Naive thymus-derived CD4-positive, alpha-beta T cell (primary cell): ENCODE measurements at regions not wholly inside any gene's neighbourhood (a gene's known extent, or its start where the extent isn't known, plus 50 kb on each side); places are given as distances from the start of the nearest gene placed in this dataset.

ENCODE experiments used
- ATAC-seq: fragments of 150-1000 bp; cut with Tn5 transposase; 2 replicates; pipeline ENCODE4 v1.10.0; 2021; ENCODE audit warnings: mild to moderate bottlenecking, moderate library complexity
- CTCF ChIA-PET: fragments of 350-600 bp; sonication (Branson Sonifier 250); formaldehyde crosslinking; loops from one replicate; lab custom pipeline; 2021; ENCODE audit warnings: antibody characterized with exemption; lab: Charles Lee
- POLR2A ChIA-PET: fragments of 350-600 bp; sonication (Branson Sonifier 250); formaldehyde crosslinking; loops from one replicate; lab custom pipeline; 2021; ENCODE audit warnings: antibody characterized with exemption, inconsistent platforms; lab: Charles Lee
- DNase-seq, 9 donors: peaks; one replicate each; pipeline versions ENCODE4 v3.0.0 to v3.0.0-alpha.2; 2020 to 2022; ENCODE audit warnings: mixed read lengths in 1 of 9
- H3K27ac ChIP-seq: one replicate; pipeline ENCODE4 v1.7.0; 2013; ENCODE audit warnings: mild to moderate bottlenecking, low read depth, low read length, moderate library complexity
- H3K27me3 ChIP-seq, 2 donors: one replicate each; pipeline ENCODE4 v1.7.0; 2013; ENCODE audit warnings: low read length in 2 of 2, mild to moderate bottlenecking in 2 of 2, moderate library complexity in 2 of 2; ENCODE audit not compliant: control insufficient read depth in 2 of 2, insufficient read depth in 2 of 2
- H3K36me3 ChIP-seq, 3 experiments: 1 replicate in 2 of 3; 2 replicates in 1 of 3; pipeline ENCODE4 v1.7.0; 2013; ENCODE audit warnings: low read length in 3 of 3, mild to moderate bottlenecking in 3 of 3, moderate library complexity in 1 of 3; ENCODE audit not compliant: insufficient read depth in 3 of 3, control insufficient read depth in 2 of 3
- H3K4me1 ChIP-seq, 2 donors: one replicate each; pipeline ENCODE4 v1.7.0; 2013; ENCODE audit warnings: low read length in 2 of 2, mild to moderate bottlenecking in 2 of 2, moderate library complexity in 1 of 2; ENCODE audit not compliant: control insufficient read depth in 2 of 2, insufficient read depth in 2 of 2
- H3K4me3 ChIP-seq: 2 replicates; pipeline ENCODE4 v1.7.0; 2013; ENCODE audit warnings: mild to moderate bottlenecking, low read length
- H3K9me3 ChIP-seq, 3 experiments: 1 replicate in 2 of 3; 2 replicates in 1 of 3; pipeline ENCODE4 v1.7.0; 2013; ENCODE audit warnings: low read length in 3 of 3; ENCODE audit not compliant: control insufficient read depth in 2 of 3
- H3K27ac Mint-ChIP-seq, 9 donors: one replicate each; pipeline ENCODE4 v1.8.0; 2020 to 2022; ENCODE audit warnings: mixed read lengths in 9 of 9, mild to moderate bottlenecking in 8 of 9, moderate library complexity in 5 of 9, inconsistent platforms in 2 of 9
- H3K27me3 Mint-ChIP-seq, 5 donors: one replicate each; pipeline ENCODE4 v1.8.0; 2021 to 2022; ENCODE audit warnings: mixed read lengths in 5 of 5, mild to moderate bottlenecking in 1 of 5
- H3K36me3 Mint-ChIP-seq, 5 donors: one replicate each; pipeline ENCODE4 v1.8.0; 2020 to 2022; ENCODE audit warnings: mixed read lengths in 5 of 5, mild to moderate bottlenecking in 3 of 5, inconsistent platforms in 1 of 5
- H3K4me1 Mint-ChIP-seq, 7 donors: one replicate each; pipeline ENCODE4 v1.8.0; 2020 to 2022; ENCODE audit warnings: mixed read lengths in 7 of 7, mild to moderate bottlenecking in 3 of 7, inconsistent platforms in 1 of 7
- H3K4me3 Mint-ChIP-seq, 10 donors: one replicate each; pipeline ENCODE4 v1.8.0; 2020 to 2022; ENCODE audit warnings: mild to moderate bottlenecking in 10 of 10, mixed read lengths in 10 of 10, moderate library complexity in 6 of 10, inconsistent platforms in 2 of 10
- H3K9me3 Mint-ChIP-seq, 11 donors: one replicate each; pipeline ENCODE4 v1.8.0; 2020 to 2022; ENCODE audit warnings: mixed read lengths in 11 of 11, mild to moderate bottlenecking in 4 of 11, inconsistent platforms in 1 of 11, moderate library complexity in 1 of 11
- intact Hi-C, 2 donors: fragments of 100-400 bp; cut with micrococcal nuclease; formaldehyde crosslinking; loops; one replicate each; pipeline ENCODE4 v1.15.1; 2023

- peaks cover 0 to 8% (median 4%) of the 10 kb centered on the region in 5 donors for H3K27me3 Mint-ChIP-seq
- peaks cover 0 to 2% (median 0%) of the 10 kb centered on the region in 11 donors for H3K9me3 Mint-ChIP-seq
- ChIA-PET POLR2A (no interaction called here), CTCF (no interaction called here)
- H3K36me3 Mint-ChIP-seq, result peaks cover 0 to 2% (median 0%) of the 10 kb centered on the region in 5 donors
- no peaks in the 10 kb centered on the region for H3K4me1 ChIP-seq
- H3K4me3 ChIP-seq, result no peak overlapping the region
- DNase-seq (no peak), ATAC-seq (no peak)
- H3K4me1 Mint-ChIP-seq, result peaks cover 0 to 15% (median 8%) of the 10 kb centered on the region in 7 donors
- intact Hi-C loops, result no loop called here
- no peaks in the 10 kb centered on the region for H3K9me3 ChIP-seq
- no peak overlapping the region for H3K27ac Mint-ChIP-seq
- no peak overlapping the region for H3K27ac ChIP-seq
- no peaks in the 10 kb centered on the region for H3K36me3 ChIP-seq
- no peak overlapping the region for H3K4me3 Mint-ChIP-seq
- no peaks in the 10 kb centered on the region for H3K27me3 ChIP-seq
Measured at GRCh38 chr18:73950116-73950700, 197.4 kb downstream of the FBXO15 start.

- H3K36me3 ChIP-seq, result no peaks in the 10 kb centered on the region
- Mint-ChIP-seq H3K4me3 (no peak overlapping the region), H3K36me3 (peaks cover 0 to 2% (median 0%) of the 10 kb centered on the region in 5 donors), H3K27ac (no peak overlapping the region), H3K4me1 (peaks cover 0 to 9% (median 6%) of the 10 kb centered on the region in 7 donors), H3K27me3 (peaks cover 0 to 8% (median 4%) of the 10 kb centered on the region in 5 donors), H3K9me3 (peaks cover 0 to 2% (median 0%) of the 10 kb centered on the region in 11 donors)
- intact Hi-C loops, result no loop called here
- ChIA-PET POLR2A (no interaction called here), CTCF (no interaction called here)
- DNase-seq, result no peak
- H3K4me3 ChIP-seq, result no peak overlapping the region
- H3K27ac ChIP-seq, result no peak overlapping the region
- H3K27me3 ChIP-seq, result no peaks in the 10 kb centered on the region
- H3K4me1 ChIP-seq, result no peaks in the 10 kb centered on the region
- ATAC-seq, result no peak
- H3K9me3 ChIP-seq, result no peaks in the 10 kb centered on the region
Measured at GRCh38 chr18:73948497-73948896, 199.1 kb downstream of the FBXO15 start.

DNA sequence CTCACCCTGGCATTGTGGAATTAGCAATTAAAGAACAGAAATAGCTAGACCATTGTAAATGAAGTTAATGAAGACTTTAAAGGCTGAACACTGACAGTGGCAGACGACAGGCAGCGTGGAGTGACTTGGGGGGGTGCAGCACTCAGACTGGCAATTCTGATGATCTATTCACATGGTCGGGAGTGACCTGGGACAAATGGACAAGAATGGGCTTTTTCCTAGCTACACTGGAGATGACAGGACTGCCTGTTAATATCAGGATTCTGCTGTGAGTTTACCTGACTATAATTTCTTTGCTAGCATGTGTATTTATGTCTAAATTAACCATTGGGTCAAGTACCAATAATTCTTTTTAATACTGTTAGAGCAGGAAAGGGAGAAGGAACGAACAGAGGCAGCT is 199.6 kb downstream of the FBXO15 start:
- peaks cover 0 to 8% (median 4%) of the 10 kb centered on the region in 5 donors for H3K27me3 Mint-ChIP-seq
- H3K4me1 ChIP-seq, result no peaks in the 10 kb centered on the region
- ATAC-seq (no peak), DNase-seq (no peak)
- no peaks in the 10 kb centered on the region for H3K9me3 ChIP-seq
- H3K9me3 Mint-ChIP-seq, result peaks cover 0 to 2% (median 0%) of the 10 kb centered on the region in 11 donors
- no peak overlapping the region for H3K27ac ChIP-seq
- intact Hi-C loops, result no loop called here
- H3K36me3 Mint-ChIP-seq, result peaks cover 0 to 2% (median 0%) of the 10 kb centered on the region in 5 donors
- H3K27me3 ChIP-seq, result no peaks in the 10 kb centered on the region
- no peak overlapping the region for H3K4me3 Mint-ChIP-seq
- no peaks in the 10 kb centered on the region for H3K36me3 ChIP-seq
- H3K27ac Mint-ChIP-seq, result no peak overlapping the region
- ChIA-PET POLR2A (no interaction called here), CTCF (no interaction called here)
- H3K4me3 ChIP-seq, result no peak overlapping the region
- peaks cover 0 to 9% (median 6%) of the 10 kb centered on the region in 7 donors for H3K4me1 Mint-ChIP-seq

DNA sequence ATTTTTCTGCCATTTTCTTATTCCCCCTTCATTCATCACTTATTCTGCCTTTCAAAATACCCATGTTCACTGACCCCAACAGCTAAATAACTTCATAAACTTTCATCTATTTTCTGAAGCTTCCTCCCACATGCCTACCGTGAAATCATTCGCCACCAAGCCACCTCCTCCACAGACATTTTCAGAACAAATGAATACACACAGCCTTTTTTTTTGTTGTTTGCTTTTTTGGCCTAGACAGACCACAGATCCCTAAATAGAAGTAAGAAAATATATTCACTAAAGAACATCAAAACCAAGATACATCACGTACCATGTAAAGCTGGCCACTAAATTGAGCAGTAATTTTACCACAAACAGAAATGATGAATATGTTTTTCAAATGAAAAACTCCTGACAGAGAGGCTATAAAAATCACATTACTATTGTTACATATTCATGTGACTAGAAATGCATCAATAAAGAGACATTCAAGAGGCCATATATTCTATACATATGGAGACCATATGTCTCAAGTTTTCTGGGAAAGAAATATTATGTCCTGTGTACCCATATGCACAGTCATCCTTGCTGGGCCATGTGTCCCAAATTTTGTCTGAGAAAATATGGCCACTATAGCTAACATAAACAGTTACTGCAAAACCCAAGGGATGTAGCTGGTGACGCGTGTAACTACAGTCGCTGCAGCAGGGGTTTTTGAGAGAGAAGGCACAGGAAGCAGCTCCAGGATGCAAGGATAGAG is 200.3 kb downstream of the FBXO15 start:
- Mint-ChIP-seq H3K4me3 (no peak overlapping the region), H3K9me3 (peaks cover 0 to 2% (median 0%) of the 10 kb centered on the region in 11 donors), H3K36me3 (peaks cover 0 to 2% (median 0%) of the 10 kb centered on the region in 5 donors), H3K27me3 (peaks cover 0 to 7% (median 2%) of the 10 kb centered on the region in 5 donors), H3K4me1 (peaks cover 0 to 4% (median under 1%) of the 10 kb centered on the region in 7 donors), H3K27ac (no peak overlapping the region)
- ChIA-PET CTCF (interaction anchor here (0.6 kb wide), 1 partner anchor 445 kb away, joined by 4 read pairs; no protein-coding TSS in a partner anchor), POLR2A (no interaction called here)
- intact Hi-C loops, result no loop called here
- no peaks in the 10 kb centered on the region for H3K36me3 ChIP-seq
- no peak overlapping the region for H3K27ac ChIP-seq
- DNase-seq (no peak), ATAC-seq (no peak)
- H3K9me3 ChIP-seq, result no peaks in the 10 kb centered on the region
- no peak overlapping the region for H3K4me3 ChIP-seq
- H3K4me1 ChIP-seq, result no peaks in the 10 kb centered on the region
- no peaks in the 10 kb centered on the region for H3K27me3 ChIP-seq

GRCh38 chr18:73945130-73945792 is 202.4 kb downstream of the FBXO15 start:
- no peaks in the 10 kb centered on the region for H3K36me3 ChIP-seq
- no peak overlapping the region for H3K27ac ChIP-seq
- Mint-ChIP-seq H3K4me3 (no peak overlapping the region), H3K9me3 (peaks cover 0 to 2% (median 0%) of the 10 kb centered on the region in 11 donors), H3K4me1 (no peaks in the 10 kb centered on the region), H3K27ac (peak overlapping the region in 1 of 9 donors; percentile 43), H3K36me3 (peaks cover 0 to 2% (median 0%) of the 10 kb centered on the region in 5 donors), H3K27me3 (peaks cover 0 to 14% (median under 1%) of the 10 kb centered on the region in 5 donors)
- H3K9me3 ChIP-seq, result no peaks in the 10 kb centered on the region
- CTCF ChIA-PET, result no interaction called here
- POLR2A ChIA-PET, result no interaction called here
- ATAC-seq, result peak; percentile 34
- H3K4me1 ChIP-seq, result no peaks in the 10 kb centered on the region
- intact Hi-C loops, result no loop called here
- DNase-seq, result no peak
- no peak overlapping the region for H3K4me3 ChIP-seq
- no peaks in the 10 kb centered on the region for H3K27me3 ChIP-seq

DNA sequence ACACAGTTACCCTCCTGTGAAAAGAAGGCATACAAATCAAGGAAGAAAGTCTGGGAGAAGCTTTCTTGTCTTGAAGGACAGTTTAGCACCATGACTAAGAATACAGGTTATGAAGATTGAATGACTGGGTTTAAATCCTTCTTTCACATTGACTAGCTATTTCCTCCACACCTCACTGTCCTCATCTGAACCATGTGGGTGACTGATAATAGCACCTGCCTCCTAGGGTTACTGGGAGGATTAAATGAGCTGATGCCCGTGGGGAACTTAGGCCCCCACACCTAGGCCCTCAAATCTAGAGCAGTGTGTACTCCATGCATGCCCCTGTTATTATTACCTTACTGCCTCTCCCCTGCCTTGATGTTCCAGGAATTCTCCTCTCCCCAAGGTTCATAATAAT is 202.9 kb downstream of the FBXO15 start:
- H3K4me1 Mint-ChIP-seq, result peaks cover 0 to under 1% (median 0%) of the 10 kb centered on the region in 7 donors
- Histone ChIP-seq H3K4me3 (no peak overlapping the region), H3K27me3 (no peaks in the 10 kb centered on the region), H3K36me3 (no peaks in the 10 kb centered on the region), H3K9me3 (no peaks in the 10 kb centered on the region), H3K27ac (no peak overlapping the region), H3K4me1 (no peaks in the 10 kb centered on the region)
- peaks cover 0 to 20% (median 4%) of the 10 kb centered on the region in 5 donors for H3K27me3 Mint-ChIP-seq
- intact Hi-C loops, result no loop called here
- peaks cover 0 to 2% (median 0%) of the 10 kb centered on the region in 11 donors for H3K9me3 Mint-ChIP-seq
- H3K36me3 Mint-ChIP-seq, result peaks cover 0 to 2% (median 0%) of the 10 kb centered on the region in 5 donors
- no peak overlapping the region for H3K4me3 Mint-ChIP-seq
- CTCF ChIA-PET, result no interaction called here
- peak overlapping the region in 1 of 9 donors; percentile 43 for H3K27ac Mint-ChIP-seq
- no peak for DNase-seq
- ATAC-seq, result no peak
- POLR2A ChIA-PET, result no interaction called here
